G401.6 (cell line): ENCODE measurements at regions not wholly inside any gene's neighbourhood (a gene's known extent, or its start where the extent isn't known, plus 50 kb on each side); places are given as distances from the start of the nearest gene placed in this dataset.

Experiments
- FAIRE-seq: peaks from 2 replicates; lab custom pipeline; 2012; peaks lifted over from hg19 to GRCh38; lab: Jason Lieb, UNC

GRCh38 chr13:72221276-72221962, 354.4 kb upstream of the DACH1 start:
- no peak for FAIRE-seq

DNA sequence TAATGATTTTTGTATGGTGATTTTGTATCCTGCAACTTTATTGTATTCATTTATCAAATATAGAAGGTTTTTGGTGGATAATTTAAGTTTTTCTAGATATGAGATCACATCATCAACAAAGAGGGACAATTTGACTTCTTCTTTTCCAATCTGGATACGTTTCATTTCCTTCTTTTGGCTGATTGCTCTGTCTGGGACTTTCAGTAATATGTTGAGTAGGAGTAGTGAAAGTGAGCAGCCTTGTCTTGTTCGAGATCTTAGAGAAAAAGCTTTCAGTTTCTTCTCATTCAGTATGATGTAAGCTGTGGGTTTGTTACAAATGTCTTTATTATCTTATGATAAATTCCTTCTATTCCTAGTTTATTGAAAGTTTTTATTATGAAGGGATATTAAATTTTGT, 352.0 kb upstream of the DACH1 start:
- FAIRE-seq: no peak

- no peak for FAIRE-seq
Measured at GRCh38 chr13:72217142-72217541, 350.1 kb upstream of the DACH1 start.

GRCh38 chr13:72208112-72208645, 341.2 kb upstream of the DACH1 start:
- FAIRE-seq: no peak

DNA sequence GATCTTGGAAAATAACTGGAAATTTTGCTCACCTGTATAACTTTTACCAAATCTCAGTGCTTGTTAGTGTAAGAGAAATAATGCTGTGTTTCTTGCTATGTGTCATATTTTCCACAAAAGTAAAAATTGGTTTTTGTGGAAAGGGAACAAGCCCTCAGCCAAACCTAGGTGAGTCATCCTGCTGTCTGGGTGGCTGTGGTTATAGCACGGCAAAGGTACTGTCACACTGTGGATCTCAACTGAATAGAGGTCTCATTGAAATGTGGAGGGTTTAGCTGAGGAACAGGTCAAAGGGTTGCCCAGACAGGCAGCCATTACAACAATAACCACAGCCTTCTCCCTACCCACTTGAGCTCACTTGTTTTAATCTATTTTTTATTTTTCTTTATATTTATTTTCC, 338.8 kb upstream of the DACH1 start:
- FAIRE-seq: no peak

DNA sequence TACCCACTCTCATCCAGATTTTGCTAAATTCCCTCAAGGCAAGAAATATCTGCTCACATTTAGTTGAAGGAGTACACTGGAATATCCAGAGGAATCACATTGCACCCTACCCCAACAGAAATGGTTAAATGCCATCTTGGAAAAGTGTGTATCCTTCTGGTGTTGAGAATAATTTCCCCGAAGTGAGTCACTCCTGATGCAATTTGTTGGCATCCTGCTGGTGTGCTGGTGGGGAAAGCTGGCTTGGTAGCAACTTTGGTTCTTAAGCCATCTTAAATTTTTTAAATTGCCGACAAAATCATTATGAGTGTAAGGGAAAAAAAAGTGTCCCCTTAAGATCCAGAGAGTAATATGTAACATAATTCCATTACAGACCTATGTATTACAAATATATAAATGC, 337.3 kb upstream of the DACH1 start:
- no peak for FAIRE-seq

GRCh38 chr13:72201726-72202125, 334.7 kb upstream of the DACH1 start:
- FAIRE-seq: no peak

DNA sequence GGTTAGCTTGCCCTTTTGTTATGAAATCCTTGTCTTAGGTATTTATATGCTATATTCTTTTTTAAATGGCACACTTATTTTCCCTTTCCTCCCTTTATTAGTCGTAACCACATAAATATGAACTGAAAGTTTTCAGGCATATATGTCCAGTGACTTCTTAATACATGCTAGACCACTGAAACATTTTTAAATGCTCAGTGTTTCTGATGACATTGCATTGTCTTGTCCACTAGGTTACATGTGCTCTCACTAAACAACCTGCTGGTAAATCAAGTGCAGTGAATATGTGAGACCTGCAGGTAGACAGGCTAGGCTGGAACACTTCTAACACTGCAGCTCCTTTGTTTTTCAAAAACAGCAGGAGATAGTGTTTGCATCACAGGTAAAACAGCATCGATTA, 332.6 kb upstream of the DACH1 start:
- FAIRE-seq: no peak

GRCh38 chr13:72198967-72199560, 332.1 kb upstream of the DACH1 start:
- FAIRE-seq: no peak

DNA sequence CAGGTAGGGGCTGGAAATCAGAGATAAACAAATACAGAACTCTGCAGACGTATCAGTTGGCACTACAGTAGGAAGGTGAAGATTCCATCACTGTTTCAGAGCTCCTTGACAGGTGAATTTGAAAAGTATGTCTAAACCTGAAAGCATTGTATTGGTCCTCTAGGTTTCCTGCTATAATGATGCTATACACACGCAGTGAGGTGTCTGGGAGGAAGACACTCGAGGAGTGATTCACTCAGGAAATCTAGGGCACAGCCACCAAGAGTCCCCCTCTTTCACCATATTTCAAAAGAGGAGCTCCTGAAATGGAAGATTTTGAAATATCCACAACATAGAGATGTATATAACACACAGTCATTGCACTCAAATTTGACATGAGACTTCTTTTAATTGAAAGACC, 331.0 kb upstream of the DACH1 start:
- no peak for FAIRE-seq

- FAIRE-seq: no peak
Measured at GRCh38 chr13:72195044-72195704, 328.2 kb upstream of the DACH1 start.

DNA sequence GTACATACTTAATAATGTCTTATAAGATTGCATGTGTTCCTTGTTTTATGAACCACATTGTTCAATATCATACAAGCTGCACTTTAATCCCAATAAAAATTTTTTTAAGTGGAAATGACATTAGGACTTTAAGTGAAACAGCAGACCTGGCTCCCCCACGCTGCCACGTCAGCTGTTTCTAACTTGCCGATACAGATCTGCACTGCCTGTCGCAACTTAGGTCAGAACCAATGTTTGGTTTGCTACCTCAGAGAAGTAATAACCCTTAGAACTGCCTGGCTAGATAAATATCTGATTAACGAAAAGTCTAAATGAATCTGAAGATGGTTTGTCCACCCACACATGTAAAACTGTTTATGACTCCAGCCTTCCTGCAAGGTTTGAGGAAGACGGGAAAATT, 327.5 kb upstream of the DACH1 start:
- no peak for FAIRE-seq

GRCh38 chr13:72186730-72187422, 319.9 kb upstream of the DACH1 start:
- no peak for FAIRE-seq

DNA sequence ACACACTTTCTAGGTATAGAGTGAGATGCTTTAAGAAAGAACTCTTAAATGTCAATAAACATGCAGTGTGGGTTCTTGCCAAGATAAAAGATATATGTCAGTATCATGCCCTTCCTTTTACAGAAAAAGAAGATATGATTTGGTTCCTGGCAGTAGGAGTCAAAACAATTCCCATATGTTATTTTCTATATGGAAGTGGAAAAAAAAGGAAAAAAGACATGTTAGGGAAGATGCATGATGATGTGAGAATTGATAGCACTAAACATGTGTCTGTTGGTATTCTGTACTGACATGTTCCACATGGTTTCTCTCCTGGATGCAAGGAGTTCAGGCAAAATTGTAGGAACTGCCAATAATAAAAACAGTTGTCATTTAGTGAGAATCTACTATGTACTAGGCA, 318.8 kb upstream of the DACH1 start:
- no peak for FAIRE-seq

DNA sequence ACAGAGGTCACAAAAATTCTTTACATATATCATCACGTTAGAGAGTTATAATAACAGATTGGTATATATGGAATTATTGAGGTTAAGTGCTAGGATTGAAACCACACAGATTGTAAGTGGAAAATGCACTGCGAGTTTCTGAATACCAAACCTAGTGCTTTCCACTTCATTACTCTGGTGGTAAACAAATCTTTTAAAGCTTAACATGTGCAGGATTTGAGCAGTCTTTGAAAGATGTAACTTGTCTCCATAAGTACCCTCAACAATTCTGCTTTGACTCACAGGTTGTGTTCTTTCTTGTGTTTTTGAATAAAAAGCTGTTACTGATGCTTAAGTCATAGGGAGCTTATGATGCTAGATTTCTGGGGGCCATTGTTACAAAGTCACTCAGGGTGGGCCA, 314.7 kb upstream of the DACH1 start:
- no peak for FAIRE-seq

DNA sequence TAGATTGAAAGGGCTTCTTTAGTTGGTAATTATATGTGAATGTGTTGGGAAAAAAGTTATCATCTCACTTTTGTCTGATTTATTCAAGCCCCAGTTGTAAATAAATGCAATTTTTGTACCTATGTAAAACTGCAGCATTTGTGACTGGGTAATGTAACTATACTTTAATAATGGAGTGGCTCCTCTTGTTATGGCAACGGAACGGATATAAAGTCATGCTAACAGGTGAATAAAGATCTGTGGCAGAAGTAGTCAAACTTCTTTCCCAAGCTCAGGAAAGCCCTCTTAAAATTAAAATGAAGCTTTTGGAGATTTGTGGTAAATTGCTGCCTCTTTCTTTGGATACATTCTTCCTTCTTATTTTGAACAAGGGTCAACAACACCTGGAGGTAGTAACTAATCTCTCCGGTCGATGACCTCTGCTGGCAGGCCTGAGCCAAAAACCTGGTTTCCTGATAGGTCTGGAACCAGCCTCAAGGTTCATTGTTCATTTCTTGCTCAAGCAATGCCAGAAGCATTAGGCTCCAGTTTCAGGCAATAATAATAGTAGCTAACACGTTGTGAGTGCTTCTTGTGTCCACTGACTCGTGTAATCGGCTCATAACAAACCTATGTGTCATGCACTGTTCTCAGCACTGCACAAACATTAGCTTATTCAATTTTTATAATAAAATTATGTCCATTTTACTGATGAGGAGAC, 313.4 kb upstream of the DACH1 start:
- FAIRE-seq: no peak

DNA sequence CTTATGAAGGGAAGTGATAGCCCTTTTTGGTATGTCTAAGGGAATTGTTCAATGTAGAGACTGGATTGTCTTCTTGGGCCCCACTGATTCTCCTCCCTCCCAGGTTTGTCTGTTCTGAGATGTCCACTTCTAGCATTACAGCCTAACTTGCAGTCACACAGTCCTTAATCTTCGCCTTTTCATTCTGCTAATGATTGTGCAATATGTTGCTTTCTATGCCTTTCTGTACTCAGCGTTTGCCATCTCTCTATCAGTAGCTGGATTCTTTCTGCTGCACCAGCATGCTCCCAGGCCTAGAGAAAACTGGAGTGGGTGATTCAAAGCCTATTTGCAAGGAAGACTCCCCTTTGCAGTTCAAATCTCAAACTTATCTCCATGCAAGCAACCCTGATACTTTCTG, 307.5 kb upstream of the DACH1 start:
- no peak for FAIRE-seq

DNA sequence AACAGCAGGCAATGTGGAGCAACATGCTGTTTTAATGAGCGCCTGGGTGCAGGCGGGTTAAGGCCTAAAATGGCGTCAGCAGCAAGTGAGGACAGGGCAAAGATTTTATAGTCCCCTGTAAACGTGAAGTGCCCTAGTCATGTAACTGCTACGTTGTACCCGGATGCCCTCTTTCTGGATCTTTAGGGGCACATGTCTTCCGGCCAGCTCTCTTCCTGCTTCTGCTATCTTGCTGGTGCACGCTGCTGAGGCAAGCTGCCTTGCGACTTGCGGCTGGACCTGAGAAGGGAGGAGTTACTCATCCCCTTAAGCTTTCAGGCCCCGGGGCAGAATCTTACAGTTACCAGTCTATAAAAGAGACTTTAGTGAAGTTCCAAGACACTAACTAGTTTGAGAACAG, 303.6 kb upstream of the DACH1 start:
- no peak for FAIRE-seq

- FAIRE-seq: no peak
Measured at GRCh38 chr13:72168126-72168855, 301.3 kb upstream of the DACH1 start.

- no peak for FAIRE-seq
Measured at GRCh38 chr13:72166102-72166650, 299.2 kb upstream of the DACH1 start.

DNA sequence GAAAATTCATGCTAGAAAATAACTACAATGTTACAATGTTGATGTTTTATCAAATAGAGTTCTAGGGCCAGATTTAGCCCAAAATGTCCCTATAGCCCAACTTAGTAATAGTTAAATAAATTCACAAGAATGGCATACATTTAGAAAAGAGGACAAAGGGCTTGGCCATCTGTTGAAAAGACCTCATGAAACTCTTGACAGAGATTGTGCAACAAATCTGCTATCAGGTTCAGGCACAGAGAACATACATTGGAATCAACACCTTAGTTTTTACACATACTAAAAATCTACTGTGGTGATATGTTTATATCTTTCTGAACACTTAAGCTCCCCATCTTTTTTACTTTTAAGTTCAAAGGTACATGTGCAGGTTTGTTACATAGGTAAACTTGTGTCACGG, 298.3 kb upstream of the DACH1 start:
- FAIRE-seq: no peak
